ENCODE measurements at regions not wholly inside any gene's neighbourhood (a gene's known extent, or its start where the extent isn't known, plus 50 kb on each side); places are given as distances from the start of the nearest gene placed in this dataset.

DNA sequence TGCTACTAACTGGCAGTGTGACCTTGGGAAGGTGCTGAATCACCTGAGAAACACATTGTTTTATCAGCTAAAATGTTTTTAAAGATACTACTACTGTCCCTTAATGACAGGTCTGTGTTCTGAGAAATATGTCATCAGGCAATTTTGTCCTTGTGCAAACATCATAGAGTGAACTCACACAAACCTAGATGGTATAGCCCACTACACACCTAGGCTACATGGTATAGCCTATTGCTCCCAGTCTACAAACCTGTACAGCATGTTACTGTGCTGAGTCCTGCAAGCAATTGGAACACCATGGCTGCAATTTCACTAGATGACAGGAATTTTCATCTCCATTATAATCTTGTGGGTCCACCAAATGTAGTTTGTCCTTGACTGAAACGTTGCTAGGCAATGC is 101.3 kb upstream of the GUCY1A1 start:
- TF ChIP-seq, protein P1, sequence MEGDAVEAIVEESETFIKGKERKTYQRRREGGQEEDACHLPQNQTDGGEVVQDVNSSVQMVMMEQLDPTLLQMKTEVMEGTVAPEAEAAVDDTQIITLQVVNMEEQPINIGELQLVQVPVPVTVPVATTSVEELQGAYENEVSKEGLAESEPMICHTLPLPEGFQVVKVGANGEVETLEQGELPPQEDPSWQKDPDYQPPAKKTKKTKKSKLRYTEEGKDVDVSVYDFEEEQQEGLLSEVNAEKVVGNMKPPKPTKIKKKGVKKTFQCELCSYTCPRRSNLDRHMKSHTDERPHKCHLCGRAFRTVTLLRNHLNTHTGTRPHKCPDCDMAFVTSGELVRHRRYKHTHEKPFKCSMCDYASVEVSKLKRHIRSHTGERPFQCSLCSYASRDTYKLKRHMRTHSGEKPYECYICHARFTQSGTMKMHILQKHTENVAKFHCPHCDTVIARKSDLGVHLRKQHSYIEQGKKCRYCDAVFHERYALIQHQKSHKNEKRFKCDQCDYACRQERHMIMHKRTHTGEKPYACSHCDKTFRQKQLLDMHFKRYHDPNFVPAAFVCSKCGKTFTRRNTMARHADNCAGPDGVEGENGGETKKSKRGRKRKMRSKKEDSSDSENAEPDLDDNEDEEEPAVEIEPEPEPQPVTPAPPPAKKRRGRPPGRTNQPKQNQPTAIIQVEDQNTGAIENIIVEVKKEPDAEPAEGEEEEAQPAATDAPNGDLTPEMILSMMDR (IDR thresholded peaks at IDR 0.05) = no peak
- TF ChIP-seq POLR2A (IDR thresholded peaks at IDR 0.05) = no peak
